HG03378 (cell line): ENCODE measurements at regions not wholly inside any gene's neighbourhood (a gene's known extent, or its start where the extent isn't known, plus 50 kb on each side); places are given as distances from the start of the nearest gene placed in this dataset.

Experiments
- ATAC-seq: cut with Tn5 transposase; IDR thresholded peaks from one replicate; pipeline ENCODE4 v1.9.1; 2021; ENCODE audit warnings: mild to moderate bottlenecking, moderate library complexity; ENCODE audit not compliant: unreplicated experiment

GRCh38 chr18:24663026-24663425 is 202.6 kb downstream of the HRH4 start:
- no peak for ATAC-seq

DNA sequence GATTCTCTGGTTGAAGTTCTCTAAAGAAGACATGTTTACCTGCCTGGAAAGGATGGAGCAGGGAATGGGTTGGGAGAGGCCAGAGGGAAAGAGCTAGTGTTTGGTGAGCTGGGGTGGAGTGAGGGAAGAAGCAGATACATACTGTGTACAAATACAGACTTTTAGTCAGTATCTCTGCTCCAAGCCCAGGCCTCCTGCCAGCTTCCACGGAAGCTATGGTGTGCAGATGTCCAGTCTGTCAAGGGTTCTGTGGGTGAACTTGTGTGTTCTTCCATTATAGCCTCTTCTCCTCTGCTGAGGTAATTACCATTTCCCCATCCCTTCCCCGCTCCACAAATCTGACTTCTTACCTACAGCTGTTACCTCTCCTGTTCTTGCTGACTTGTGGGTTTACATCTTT is 208.6 kb downstream of the HRH4 start:
- ATAC-seq, result no peak

DNA sequence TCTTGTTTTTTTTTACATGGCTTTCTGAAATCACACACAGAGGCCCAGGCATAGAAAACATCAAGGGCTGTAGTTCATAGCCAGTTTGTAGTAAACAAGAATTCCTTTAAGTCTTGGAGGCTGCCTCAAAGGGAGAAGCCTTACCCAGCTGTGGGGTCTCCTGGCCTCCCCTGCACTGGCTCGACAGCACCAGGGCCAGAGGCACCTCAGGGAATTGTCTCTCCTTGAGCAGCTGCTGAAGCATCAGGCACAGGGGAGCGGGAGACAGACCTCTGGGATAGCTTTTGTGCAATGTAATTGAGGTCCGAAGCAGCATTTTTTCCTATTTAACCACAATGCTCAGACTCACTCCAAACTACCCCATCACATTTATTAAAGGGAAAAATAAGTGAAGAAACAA is 209.1 kb downstream of the HRH4 start:
- no peak for ATAC-seq

GRCh38 chr18:24672165-24672941 is 211.9 kb downstream of the HRH4 start:
- no peak for ATAC-seq

GRCh38 chr18:24674200-24674599 is 213.8 kb downstream of the HRH4 start:
- ATAC-seq, result no peak

DNA sequence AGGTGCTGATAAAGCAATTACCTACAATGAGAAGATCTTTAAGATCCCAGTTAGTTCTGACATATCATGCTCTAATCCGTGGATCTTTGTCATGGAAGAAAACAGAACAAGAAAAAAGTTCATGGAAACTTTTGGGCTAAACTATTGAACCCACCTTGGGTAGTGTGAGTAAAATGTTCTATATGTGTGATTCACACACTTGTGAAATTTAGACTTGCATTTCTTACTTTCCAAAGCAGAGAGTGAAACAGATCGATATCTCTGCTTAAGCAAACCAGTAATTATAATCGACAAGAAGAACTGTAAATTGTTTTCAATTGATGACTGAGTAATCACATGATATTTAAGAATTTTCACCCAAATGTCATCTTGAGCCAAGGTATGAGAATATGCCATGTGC is 214.2 kb downstream of the HRH4 start:
- no peak for ATAC-seq

GRCh38 chr18:24677011-24677410 is 216.6 kb downstream of the HRH4 start:
- ATAC-seq, result no peak

DNA sequence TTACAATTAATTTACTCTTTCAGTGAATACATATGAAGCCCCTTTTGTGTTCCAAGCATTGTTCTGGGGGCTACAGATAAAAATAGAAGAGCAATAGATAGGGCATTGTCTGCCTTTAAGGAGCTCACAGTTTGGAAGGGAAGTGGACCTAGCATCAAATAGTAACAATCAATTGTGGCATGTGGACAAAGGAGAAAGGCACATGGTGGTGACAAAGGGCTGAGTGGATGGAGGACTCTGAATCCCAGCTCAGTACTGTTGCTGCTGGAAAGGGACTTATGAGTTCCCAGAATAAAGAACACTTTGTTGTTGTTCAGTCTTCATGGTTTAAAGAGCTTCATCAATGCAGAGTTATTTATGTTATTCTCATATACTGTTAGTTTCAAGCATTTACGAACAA is 217.7 kb downstream of the HRH4 start:
- ATAC-seq, result no peak

GRCh38 chr18:24678626-24679025 is 218.2 kb downstream of the HRH4 start:
- no peak for ATAC-seq

DNA sequence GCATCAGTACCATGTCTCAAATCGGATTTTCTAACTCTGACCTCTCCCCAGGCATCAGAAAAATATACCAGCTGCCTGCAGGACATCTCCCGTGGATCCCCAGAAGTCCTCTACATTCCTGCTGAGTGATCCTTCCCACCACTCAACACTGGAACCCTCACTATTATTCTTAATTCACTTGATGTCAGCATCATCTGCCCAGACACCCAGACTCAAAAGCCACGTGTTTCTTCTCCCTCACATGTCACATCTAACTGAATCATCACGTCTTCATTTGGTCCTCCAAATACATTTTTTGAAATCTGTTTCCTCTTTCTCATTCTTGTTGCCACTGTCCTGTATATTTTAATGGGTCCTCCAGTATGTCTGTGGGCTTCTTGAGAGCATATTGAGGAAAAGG is 218.6 kb downstream of the HRH4 start:
- ATAC-seq, result no peak

GRCh38 chr18:24683925-24684324 is 223.5 kb downstream of the HRH4 start:
- ATAC-seq, result no peak

GRCh38 chr18:24685254-24685959 is 225.0 kb downstream of the HRH4 start:
- ATAC-seq, result no peak

GRCh38 chr18:24695168-24695567 is 234.7 kb downstream of the HRH4 start:
- no peak for ATAC-seq

DNA sequence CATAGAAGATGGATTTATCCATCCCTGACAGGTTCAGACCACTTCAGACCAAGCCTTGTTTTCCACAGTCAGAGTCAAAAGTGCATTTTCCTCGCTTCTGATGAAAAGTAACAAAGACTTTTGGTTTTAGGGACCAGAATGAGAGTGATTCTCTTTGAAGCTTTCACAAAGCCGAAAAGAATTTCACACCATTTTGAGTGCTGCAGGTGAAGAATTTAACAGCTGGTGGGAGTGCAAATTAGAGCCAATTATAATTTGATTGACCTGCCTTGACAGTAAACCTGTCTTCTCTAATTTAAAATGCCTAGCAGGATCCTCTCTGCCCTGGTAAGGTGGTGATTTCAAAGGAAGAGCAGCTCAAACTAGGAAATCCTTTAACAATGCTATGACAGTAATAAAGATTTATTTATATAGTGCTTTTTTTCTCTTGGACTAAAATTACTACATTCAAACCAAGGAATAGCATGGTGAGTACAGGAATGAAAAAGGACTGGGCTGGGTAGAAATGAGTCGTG is 241.6 kb downstream of the HRH4 start:
- ATAC-seq, result no peak

DNA sequence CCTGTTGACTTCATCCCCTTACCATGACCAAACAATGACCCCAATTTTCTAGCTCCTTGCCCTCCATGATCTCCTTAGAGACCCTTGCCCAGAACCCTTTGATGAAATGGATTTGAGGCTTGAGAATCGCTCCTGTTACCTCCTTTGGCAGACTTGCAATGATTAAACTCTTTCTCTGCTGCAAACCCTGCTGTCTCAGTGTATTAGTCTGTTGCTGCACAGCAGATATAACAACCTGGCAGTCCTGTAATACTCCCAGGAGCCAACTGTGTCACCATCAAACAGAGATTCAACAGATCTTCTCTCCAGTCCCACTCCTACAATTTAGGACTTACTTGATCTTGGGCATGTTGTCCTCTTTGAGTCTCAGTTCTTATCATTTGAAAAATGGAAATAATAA is 242.9 kb downstream of the HRH4 start:
- no peak for ATAC-seq

- no peak for ATAC-seq
Observed at GRCh38 chr18:24704946-24705630, 244.7 kb downstream of the HRH4 start.

- ATAC-seq, result no peak
Observed at GRCh38 chr18:24710474-24710873, 250.0 kb downstream of the HRH4 start.

DNA sequence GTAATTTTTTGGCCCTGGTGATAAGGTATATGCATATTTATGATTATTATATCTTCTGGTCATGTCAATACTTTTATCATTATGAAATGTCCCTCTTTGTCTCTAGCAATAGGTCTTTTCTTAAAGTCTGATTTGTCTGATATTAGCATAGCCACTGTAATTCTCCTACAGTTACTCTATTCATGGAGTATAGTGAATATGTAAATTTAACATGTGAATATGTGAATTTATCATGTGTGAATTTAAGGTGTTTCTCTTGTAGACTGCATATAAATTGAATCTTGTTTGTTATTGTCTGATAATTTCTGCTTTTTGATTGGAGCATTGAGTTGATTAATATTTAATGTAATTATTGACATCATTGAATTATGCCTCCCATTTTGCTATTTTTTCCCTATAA is 259.4 kb downstream of the HRH4 start:
- ATAC-seq, result no peak

DNA sequence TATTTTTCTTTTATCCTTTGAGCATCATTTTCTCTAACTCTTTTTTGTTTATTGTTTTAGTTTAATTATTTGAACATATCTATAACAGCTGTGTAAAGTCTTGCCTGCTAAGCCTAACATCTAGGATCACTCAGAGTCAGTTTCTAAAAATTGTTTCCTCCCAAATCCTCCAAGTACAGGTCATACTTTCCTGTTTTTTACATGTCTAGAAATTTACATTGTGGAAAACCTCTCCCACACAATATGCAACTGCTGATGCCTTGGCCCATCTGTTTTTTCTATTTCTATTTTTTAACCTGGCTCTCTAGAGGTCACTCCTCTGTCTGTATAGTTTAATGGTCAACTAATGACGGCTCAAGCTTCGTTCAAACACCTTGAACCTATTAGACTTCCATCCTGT is 261.0 kb downstream of the HRH4 start:
- ATAC-seq, result no peak

- no peak for ATAC-seq
Observed at GRCh38 chr18:24725644-24726415, 265.4 kb downstream of the HRH4 start.
